SK-N-SH (cell line): ENCODE measurements at regions not wholly inside any gene's neighbourhood (a gene's known extent, or its start where the extent isn't known, plus 50 kb on each side); places are given as distances from the start of the nearest gene placed in this dataset.

ENCODE experiments used
- JUND ChIP-seq: IDR thresholded peaks from 2 replicates; pipeline ENCODE4 v1.4.0; 2012
- RFX5 ChIP-seq: IDR thresholded peaks from 2 replicates; pipeline ENCODE4 v1.6.1; 2012; ENCODE audit warnings: mild to moderate bottlenecking, improper control_type of control experiment, low read length
- SMC3 ChIP-seq: IDR thresholded peaks from 2 replicates; pipeline ENCODE4 v1.6.1; 2012; ENCODE audit warnings: low read depth, low read length, improper control_type of control experiment
- TEAD4 ChIP-seq: IDR thresholded peaks from 2 replicates; pipeline ENCODE4 v1.4.0; 2012; ENCODE audit warnings: mild to moderate bottlenecking, borderline replicate concordance; ENCODE audit not compliant: insufficient read depth
- YY1 ChIP-seq: IDR thresholded peaks from 2 replicates; pipeline ENCODE4 v1.4.0; 2012; ENCODE audit warnings: low read depth, mild to moderate bottlenecking
- TF ChIP-seq, protein P1 (sequence below): fragments of 200-600 bp; sonication (generic); IDR thresholded peaks from 2 replicates; pipeline ENCODE4 v1.6.1; 2017; ENCODE audit warnings: antibody characterized with exemption, mild to moderate bottlenecking, moderate library complexity

DNA sequence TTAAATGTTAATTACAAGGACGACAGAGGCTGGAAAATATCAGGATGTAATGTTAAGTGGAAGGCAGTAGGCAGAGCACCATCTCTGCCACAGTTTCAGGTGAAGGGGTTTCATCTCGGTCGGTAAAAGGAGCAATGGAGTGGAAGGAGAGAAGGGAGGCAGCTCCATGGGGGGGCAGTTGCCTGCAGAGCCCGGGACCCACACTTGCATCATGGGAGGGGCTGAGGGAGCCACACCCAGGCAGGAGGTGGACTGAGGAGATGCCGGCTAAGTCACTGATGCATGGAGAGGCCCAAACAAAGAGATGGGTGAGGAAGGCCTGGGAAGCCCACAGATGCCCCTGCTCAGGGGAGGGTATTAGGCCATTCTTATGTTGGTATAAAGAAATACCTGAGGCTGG, 1470.9 kb downstream of the BRD1 start:
- TF ChIP-seq, protein P1, sequence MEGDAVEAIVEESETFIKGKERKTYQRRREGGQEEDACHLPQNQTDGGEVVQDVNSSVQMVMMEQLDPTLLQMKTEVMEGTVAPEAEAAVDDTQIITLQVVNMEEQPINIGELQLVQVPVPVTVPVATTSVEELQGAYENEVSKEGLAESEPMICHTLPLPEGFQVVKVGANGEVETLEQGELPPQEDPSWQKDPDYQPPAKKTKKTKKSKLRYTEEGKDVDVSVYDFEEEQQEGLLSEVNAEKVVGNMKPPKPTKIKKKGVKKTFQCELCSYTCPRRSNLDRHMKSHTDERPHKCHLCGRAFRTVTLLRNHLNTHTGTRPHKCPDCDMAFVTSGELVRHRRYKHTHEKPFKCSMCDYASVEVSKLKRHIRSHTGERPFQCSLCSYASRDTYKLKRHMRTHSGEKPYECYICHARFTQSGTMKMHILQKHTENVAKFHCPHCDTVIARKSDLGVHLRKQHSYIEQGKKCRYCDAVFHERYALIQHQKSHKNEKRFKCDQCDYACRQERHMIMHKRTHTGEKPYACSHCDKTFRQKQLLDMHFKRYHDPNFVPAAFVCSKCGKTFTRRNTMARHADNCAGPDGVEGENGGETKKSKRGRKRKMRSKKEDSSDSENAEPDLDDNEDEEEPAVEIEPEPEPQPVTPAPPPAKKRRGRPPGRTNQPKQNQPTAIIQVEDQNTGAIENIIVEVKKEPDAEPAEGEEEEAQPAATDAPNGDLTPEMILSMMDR: no peak
- TF ChIP-seq YY1 (no peak), JUND (no peak), SMC3 (no peak), RFX5 (no peak), TEAD4 (no peak)
